IPS DF 4.7 (cell line): ENCODE measurements at regions not wholly inside any gene's neighbourhood (a gene's known extent, or its start where the extent isn't known, plus 50 kb on each side); places are given as distances from the start of the nearest gene placed in this dataset.
"Not testable (repeated sequence)": the region's sequence is repeated elsewhere in the genome, so short reads cannot be mapped to it uniquely, and the experiment has no call there.

Experiments used
- DNase-seq: peaks from one replicate; pipeline ENCODE4 v3.0.0-alpha.2; 2013; ENCODE audit warnings: low spot score; ENCODE audit errors: extremely low read depth

DNA sequence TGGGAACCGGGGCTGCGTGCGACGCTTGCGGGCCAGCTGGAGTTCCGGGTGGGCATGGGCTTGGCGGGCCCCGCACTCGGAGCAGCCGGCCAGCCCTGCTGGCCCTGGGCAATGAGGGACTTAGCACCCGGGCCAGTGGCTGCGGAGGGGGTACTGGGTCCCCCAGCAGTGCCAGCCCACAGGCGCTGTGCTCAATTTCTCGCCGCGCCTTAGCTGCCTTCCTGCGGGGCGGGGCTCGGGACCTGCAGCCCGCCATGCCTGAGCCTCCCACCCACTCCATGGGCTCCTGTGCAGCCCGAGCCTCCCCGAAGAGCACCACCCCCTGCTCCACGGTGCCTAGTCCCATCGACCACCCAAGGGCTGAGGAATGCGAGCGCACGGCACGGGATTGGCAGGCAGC lies 63.8 kb downstream of the PLXNA1 start:
- not testable (repeated sequence) for DNase-seq

DNA sequence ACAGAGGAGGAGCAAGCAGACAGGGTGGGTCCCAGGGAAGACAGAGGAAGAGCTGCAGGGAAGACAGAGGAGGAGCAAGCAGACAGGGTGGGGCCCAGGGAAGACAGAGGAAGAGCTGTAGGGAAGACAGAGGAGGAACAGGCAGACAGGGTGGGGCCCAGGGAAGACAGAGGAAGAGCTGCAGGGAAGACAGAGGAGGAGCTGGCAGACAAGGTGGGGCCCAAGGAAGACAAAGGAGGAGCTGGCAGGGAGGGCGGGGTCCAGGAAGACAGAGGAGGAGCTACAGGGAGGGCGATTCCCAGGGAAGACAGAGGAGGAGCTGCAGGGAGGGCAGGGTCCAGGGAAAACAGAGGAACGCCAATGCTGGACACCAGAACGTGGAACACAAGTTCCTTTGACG lies 66.5 kb downstream of the PLXNA1 start:
- DNase-seq, result no peak

DNA sequence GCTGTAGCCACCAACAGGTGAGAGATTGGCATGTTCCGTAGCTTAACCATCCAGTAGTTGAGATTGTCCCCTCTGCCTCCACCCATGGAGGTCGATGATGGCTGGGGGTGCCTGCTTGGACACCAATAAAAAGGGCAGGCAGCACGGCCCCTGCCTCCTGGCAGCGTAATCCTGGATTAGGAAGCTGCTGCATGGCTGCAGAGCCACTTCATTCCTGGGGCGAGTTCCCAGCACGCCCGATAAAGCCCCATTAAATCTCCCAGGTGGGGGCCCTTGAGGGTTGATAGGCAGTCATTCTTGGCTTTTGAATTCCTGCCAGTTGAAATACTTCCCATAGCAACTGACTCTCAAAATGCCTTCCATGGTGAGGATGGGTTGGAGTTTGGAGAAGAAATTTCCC lies 67.8 kb downstream of the PLXNA1 start:
- DNase-seq, result no peak

DNA sequence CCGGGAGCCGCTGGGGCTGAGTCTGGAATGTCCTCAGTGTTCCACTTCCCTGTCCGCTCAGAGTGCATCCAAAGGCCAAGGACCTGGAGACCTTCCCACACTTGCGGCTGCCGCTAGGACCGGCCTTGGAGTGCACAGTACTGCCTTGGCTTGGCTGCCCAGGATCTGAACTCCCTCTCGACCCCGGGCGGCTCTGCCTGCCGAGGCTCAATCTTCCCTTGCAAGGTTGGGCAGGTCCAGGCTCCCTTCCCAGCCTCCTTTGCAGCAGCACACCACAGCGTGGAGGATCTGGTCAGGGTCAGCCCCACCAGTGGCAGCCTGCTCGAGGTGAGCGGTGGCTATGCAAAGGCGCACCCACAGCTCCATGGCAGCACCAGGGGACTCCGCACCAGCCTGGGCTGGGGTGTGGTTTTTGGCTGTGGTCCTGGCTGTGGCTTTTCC lies 69.2 kb downstream of the PLXNA1 start:
- DNase-seq, result no peak

DNA sequence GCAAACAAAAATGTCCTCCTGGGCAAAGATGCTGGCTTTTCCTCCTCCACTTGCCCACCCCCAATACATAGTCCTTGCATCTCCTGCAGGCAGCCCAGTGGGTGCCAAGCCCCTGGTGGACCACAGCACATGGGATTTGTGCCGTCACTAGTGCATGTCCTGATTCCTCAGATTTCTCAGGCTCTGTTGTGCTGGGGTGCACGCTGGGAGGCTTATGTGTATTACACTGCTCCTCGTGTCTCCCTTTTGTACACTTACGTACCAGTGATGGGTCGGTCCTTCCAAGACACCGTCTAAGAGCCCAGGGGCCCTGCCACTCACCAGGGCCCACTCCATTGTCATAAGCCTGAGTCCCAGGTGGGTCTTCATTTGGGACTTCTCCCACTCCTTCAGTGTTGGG lies 70.1 kb downstream of the PLXNA1 start:
- no peak for DNase-seq

DNA sequence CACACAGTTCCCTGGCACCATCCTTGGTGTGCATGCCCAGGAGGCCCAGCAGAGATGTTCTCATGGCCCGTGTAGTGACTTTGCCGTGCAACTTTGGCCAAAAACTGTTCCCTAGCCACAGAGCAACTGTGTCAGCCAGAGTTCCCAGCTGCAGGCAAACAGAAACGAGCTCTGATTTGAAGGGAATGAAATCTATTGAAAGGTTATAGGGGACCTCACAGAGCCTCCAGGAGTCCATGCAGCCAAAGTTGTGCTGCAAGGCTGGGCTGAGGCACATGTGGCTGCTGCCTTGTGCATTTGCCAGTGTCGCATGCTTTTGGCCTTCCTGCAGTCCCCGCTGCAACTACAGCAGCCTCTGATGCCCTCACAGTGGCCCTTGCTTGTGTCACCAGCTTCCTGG lies 70.5 kb downstream of the PLXNA1 start:
- no peak for DNase-seq

DNA sequence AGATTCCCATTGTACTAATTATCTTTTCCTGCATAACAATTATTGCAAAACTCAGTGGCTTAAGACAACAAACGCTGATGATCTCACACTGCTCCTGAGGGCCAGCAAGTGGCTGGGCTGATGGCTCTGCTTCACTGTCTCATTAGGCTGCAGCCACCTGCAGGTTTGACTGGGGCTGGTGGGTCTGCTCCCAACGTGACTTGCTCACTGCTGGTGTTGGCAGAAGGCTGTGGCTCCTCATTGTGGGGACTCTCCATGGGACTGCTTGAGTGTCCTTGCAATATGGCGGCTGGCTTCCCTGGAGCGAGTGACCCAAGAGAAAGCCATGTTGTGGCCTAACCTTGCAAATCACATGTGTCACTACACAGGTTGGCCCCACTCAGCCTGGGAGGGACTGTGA lies 71.1 kb downstream of the PLXNA1 start:
- no peak for DNase-seq

DNA sequence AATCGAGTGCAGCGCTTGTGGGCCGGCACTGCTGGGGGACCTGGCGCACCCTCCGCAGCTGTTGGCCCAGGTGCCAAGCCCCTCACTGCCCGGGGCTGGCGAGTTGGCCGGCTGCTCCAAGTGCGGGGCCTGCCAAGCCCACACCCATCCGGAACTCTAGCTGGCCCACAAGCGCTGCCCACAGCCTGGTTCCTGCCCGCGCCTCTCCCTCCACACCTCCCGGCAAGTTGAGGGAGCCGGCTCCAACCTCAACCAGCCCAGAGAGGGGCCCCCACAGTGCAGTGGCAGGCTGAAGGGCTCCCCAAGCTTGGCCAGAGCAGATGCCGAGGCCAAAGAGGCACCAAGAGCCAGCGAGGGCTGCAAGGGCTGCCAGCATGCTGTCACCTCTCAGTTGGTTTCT lies 73.4 kb downstream of the PLXNA1 start:
- no peak for DNase-seq

DNA sequence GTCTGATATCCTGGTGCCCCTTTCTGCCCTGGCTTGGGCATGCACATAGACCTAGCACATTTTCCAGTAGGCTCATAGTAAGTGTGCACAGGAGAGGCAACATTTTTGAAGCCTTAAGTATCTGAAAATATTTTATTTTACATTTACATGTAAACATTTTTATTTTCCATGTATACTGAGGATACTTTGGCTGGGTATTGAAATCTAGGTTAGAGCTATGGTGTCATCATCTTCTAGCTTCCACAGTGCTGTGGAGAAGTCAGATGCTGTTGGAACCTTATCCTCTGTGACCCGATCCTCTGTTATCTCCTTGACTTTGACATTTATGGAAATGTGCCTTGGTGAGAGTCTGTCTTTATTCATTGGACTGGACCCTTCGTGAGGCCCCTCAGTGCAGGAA lies 74.1 kb downstream of the PLXNA1 start:
- DNase-seq, result no peak

DNA sequence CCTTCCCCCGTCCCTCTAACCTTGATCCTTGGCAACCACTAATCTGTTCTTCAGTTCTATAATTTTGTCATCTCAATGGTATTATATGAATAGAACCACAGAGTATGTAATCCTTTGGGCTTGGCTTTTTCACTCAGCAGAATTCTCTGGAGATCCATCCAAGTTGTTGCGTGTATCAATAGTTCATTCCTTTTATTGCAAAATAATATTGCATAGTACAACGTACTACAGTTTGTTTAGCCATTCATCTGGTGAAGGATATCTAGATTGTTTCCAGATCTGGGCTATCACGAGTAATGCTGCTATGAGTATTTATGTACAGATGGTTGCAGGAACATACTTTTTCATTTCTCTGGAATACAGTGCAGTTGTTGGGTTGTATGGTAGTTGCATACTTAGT lies 76.2 kb downstream of the PLXNA1 start:
- no peak for DNase-seq

DNA sequence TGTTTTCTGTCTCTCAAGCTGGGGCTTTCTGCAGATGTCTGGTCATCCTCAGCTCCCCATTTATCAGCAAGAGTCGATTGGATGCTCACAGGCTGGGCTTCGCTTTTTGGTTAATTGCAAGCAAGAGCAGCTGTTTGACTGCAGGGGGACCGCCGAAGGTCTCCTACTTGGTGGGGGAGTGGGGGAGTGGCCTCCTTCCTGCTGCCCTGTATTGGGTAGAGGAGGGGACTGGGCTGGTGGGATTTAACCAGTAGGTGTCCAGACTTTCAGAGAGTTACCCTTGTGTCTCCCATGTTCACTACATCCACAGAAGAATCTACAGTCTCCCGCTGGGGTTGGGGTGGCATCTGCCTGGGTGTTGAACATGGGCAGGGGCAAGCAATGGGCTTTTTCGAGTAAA lies 78.7 kb downstream of the PLXNA1 start:
- DNase-seq, result no peak

DNA sequence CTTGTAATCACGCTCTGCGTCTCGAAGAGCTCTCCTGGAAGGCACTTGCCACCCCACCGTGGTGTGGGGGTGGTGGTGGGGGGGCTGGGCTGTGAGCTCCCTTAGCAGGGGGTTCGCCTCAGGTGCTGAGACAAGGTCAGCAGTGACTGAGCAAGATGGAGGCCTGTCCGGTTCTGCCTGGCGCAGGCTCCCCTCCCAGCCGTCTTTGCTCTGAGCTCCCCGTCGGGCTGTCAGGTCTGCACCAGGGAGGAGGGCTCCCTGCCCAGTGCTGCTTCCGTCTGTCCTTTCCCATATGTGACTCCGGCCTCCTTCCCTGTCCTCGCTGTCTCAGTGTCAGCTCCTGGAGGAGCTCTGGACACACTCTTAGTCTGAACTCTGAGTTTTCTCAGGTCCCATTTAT lies 80.0 kb downstream of the PLXNA1 start:
- DNase-seq, result no peak

DNA sequence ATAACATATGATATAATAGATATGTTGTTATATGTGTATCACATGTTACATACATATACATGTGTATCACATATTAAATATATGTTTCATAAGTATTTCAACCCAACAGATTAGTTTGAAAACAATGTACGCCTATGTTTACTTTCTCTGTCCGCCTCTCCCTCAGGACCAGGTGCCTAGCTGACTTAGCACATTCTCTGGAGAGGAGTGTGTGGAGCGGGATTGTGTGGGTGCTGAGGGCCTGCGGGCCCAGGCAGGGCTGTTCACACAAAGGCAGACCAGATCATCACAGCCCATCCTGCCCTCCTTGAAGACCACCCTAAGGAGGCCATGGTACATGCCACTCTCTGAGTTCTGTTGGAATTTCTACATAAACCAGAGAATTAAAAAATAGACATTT lies 81.0 kb downstream of the PLXNA1 start:
- DNase-seq, result no peak

DNA sequence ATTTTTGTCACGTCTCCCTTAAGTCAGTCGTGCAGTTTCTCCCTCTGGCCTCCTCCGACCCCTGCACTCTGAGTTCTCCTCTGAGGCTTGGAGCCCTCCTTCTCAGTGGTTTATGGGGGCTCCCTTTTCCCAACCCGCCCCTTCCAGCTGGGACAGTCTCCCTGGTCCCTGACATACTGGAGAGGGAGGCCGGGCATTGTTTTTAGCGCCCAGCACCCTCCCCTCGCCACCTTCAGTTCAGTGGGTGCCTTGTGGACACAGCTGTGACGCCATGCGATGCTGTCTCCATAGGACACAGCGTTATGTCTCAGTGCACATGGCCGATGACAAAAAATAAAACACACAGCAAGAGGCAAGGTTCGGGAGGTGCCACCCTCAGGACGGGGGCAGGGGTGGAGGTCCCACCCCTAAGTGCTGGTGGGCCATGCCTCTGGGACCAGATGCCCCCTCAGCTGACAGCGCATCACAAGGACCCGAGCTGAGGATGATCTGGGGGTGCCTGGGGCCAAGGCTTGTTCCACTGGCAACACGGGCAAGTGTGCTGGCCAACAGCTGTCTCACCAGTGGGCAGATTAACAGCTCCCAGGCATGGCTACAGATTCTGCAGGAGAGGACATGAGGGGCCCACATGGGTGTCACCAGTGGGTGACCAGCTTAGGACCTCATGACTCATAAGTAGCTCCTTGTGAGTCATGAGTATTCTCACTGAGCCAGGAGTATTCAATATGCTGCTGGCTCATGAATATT lies 81.6 kb downstream of the PLXNA1 start:
- DNase-seq, result no peak

DNA sequence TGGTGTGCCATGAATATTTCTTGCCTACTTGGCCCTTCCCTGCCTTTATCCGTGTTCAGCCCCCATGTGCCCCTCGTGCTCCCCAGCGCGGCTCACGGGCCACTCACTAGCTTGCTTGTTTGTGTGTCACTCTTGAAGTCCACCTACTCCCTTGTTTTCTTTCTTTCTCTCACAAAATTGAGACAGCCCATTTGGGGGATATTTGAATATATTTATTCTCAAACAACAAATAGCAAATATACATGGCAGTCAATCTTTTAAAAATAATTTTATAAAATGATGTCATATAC lies 82.2 kb downstream of the PLXNA1 start:
- DNase-seq, result no peak

DNA sequence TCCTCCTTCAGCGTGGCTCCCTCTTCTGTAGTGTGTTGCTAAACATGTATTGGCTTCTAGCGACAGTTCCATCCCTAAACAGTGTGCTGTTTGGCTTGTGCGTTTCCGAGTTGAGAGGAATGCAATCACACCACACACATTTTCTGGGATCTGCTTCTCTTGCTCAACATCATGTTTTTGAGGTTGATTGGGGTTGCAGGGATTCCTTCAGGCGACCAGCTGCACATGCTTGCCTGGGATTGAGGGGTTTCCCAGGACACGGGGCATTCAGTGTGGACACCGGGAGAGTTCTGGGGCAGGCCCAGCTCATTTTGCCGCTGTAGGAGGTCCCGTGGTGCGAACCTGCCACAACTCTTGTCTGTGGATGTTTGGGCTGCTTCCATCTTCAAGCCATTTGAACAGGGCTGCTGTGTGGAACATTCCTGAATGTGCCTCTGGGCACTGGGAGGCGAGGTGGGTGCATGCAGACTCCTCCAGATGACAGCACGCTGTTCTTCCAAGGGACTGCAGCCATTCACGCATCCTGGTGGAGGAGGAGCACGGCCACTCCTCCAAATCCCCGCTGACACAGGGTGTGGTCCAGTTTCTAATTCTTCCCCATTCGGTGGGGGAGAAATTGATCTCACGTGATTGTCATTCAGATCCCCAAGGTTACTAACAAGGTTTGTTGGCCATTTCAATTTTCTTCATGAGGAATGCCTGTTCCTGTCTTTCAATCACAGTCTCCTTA lies 82.8 kb downstream of the PLXNA1 start:
- DNase-seq, result no peak

DNA sequence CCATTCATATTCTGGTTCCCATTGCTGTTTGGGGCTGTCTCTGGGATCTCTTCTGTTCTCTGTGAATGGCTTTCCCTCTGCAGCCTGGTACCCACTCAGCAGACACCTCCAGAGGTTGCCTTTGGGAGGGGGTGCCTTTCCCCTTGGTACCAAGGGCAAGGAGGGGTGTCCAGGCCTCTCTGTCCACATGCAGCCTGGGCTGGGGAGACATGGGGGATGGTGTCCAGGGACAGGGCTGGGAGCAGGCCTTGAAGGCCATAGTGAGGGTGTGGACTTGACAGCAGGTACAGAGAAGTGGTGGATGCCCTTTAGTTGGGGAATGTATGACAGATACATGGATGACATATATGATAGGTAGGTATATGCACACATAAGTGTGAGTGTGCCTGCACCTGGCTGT lies 83.7 kb downstream of the PLXNA1 start:
- DNase-seq, result no peak

DNA sequence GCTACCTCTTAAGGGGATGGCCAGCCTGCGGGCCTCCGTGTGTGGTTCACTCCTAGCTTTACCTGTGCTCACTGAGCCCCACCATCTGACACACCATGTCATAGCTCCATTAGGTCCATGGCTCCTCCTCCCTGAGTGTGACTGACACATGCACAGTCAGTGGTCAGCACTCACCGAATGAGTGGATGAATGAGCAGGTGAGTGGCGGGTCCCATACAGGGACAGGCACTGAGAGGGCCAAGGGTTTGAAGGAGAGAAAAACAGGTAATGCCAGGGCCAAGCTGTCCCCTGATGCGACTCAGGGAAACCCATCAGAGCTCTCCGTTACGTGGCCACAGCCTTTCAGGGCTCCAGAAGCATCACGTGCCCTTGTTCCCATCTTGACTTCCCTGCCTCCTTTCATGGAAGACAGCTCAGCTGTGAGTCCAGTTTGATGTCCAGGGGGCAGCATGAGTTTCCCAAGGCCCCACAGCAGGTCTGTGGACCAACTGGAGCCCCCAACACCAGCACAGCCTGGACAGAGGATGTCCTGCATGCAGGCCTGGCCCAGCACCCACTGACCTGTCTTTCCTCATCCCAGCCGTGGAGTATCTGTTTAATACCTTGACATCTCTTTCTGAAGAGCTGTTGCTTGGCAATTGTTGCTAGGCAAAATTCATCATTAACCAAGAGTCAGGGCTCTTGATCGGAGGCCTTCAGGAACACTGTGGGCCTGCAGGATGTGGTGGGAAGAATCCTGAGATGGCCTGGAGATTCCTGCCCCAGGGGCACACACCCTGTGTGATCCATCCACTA lies 84.4 kb downstream of the PLXNA1 start:
- no peak for DNase-seq

DNA sequence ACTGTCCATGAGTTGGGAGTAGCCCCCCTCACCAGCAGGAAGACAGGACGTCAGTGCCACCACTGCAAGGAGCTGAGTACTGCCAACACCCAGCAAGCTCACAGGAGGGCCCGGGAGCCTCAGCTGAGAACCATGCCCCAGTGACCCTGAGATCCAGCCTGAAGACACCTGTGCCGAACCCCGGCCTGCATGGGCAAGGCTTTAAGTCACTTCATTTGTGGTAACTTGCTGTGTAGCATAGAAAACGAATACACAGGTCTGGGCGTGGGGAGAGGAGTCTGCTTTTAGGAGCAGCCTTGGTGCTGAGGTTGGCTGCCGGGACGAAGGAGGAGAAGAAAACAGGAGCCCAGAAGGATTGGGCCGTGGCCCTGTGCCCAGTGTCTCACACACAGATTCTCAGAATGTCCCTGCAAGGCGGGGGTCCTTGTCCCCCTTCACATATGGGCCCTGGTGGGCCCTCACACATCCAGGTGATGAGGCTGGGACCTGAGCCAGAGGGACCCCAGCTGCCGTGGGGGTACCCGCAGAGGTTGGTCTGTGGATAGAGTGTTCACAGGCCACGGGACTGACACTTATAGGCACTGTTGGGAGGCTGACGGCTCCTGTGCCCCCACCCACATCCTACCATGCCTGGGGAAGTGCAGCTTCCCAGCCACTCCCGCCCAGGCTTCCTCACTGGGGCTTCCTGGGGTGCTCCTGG lies 85.3 kb downstream of the PLXNA1 start:
- no peak for DNase-seq

DNA sequence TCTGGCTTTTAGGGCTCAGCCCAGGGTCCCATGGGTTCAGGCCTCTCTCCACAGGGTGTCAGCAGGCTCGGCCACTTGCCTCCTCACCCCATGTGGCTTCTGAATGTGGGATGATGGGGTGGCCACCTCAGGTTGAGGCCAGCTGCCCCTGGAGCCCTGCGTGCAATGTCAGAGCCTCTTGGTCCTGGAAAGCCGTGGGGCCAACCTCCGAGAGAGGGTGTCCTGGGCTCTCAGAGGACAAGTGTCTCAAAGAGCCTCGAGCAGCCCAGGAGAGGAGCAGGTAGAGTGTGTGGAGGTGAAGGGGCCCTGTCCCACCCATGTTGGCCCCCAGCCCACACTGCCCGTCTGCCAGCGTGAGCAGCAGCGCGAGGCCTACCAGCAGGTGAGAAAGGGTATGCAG lies 86.0 kb downstream of the PLXNA1 start:
- no peak for DNase-seq

DNA sequence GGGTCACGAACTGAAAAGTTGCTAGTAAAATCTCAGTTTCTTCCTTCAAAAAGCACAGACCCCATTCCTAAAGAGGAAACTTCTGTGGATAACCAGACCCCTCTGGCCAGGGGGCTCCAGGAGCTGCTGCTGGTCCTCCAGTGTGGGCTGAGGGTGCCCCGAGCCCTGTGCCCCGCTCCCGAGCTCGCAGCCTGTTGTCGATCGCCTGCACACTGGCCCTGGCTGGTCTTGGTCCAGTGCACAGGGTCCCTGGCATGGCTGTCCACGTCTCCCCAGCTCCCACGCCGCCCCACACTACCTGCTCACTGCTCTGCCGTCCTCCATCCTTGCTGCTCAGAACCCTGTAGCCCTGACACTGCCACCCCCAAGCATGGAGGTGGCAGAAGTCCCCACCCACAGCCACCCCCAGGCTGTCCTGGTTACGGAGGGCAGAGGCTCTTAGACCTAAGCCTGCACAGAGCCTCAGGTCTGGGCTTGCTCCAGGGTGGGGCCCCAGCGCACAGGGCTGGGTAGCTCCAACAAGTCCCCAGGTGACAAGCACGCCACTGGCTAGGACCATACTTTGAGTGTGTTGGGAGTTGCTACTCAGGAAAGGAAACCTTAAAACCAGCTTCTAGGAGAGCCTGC lies 87.0 kb downstream of the PLXNA1 start:
- DNase-seq, result no peak

DNA sequence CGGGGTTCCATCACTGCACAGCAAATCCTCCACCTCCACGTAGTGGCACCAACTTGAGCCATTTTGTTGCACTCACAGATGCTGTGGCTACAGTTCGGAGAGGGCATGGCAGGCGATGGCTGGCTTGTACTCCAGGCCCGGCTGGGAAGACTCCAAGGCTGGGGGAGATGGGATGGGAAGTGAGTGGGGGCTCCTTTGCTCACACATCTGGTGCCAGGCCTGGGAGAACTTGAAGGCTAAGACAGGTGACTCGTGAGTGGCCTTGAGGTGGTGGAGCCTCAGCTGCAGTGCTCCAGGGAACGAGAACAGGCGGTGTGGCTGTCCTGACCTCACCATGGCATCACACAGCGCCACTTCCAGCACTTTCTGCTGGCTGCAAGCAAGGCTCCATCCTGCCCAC lies 87.9 kb downstream of the PLXNA1 start:
- no peak for DNase-seq
